GM23338 (cell line): ENCODE measurements at regions not wholly inside any gene's neighbourhood (a gene's known extent, or its start where the extent isn't known, plus 50 kb on each side); places are given as distances from the start of the nearest gene placed in this dataset.

Experiments used
- TF ChIP-seq, protein P1 (sequence below), 2 experiments: fragments of 200-600 bp in 1 of 2; sonication (generic) in 1 of 2; conservative IDR thresholded peaks; 2 replicates each; pipeline versions ENCODE4 v1.5.1 to v1.6.1; 2016 to 2017; ENCODE audit warnings: antibody characterized with exemption in 2 of 2, low read depth in 2 of 2, mild to moderate bottlenecking in 2 of 2, moderate library complexity in 1 of 2
- TF ChIP-seq, protein P2 (sequence below): IDR thresholded peaks from one replicate; pipeline ENCODE4 v1.6.1; 2018; ENCODE audit warnings: antibody characterized with exemption; ENCODE audit not compliant: unreplicated experiment

DNA sequence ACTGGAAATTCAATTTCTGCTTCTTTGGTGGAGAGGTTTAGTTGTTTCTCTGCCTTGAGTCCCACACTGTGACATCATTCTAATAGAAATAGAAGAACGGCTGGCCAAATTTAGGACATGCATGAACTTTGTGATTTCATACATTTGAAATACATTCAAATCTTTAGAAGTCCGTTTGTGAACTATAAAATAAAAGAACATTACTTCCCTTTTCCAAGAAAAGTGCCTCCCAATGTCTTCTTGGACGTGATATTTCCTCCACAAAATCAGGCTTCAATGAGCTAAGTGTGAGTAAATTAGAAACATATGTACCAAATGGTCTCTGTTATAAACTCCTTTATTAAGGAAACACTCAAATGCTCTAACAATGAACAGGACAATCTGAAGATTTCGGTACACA is 314.5 kb upstream of the AKR1E2 start:
- TF ChIP-seq, protein P1, sequence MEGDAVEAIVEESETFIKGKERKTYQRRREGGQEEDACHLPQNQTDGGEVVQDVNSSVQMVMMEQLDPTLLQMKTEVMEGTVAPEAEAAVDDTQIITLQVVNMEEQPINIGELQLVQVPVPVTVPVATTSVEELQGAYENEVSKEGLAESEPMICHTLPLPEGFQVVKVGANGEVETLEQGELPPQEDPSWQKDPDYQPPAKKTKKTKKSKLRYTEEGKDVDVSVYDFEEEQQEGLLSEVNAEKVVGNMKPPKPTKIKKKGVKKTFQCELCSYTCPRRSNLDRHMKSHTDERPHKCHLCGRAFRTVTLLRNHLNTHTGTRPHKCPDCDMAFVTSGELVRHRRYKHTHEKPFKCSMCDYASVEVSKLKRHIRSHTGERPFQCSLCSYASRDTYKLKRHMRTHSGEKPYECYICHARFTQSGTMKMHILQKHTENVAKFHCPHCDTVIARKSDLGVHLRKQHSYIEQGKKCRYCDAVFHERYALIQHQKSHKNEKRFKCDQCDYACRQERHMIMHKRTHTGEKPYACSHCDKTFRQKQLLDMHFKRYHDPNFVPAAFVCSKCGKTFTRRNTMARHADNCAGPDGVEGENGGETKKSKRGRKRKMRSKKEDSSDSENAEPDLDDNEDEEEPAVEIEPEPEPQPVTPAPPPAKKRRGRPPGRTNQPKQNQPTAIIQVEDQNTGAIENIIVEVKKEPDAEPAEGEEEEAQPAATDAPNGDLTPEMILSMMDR (conservative IDR thresholded peaks at IDR 0.05; ENCODE audit: low read depth in 2 of 2), result no peak
- TF ChIP-seq, protein P2, sequence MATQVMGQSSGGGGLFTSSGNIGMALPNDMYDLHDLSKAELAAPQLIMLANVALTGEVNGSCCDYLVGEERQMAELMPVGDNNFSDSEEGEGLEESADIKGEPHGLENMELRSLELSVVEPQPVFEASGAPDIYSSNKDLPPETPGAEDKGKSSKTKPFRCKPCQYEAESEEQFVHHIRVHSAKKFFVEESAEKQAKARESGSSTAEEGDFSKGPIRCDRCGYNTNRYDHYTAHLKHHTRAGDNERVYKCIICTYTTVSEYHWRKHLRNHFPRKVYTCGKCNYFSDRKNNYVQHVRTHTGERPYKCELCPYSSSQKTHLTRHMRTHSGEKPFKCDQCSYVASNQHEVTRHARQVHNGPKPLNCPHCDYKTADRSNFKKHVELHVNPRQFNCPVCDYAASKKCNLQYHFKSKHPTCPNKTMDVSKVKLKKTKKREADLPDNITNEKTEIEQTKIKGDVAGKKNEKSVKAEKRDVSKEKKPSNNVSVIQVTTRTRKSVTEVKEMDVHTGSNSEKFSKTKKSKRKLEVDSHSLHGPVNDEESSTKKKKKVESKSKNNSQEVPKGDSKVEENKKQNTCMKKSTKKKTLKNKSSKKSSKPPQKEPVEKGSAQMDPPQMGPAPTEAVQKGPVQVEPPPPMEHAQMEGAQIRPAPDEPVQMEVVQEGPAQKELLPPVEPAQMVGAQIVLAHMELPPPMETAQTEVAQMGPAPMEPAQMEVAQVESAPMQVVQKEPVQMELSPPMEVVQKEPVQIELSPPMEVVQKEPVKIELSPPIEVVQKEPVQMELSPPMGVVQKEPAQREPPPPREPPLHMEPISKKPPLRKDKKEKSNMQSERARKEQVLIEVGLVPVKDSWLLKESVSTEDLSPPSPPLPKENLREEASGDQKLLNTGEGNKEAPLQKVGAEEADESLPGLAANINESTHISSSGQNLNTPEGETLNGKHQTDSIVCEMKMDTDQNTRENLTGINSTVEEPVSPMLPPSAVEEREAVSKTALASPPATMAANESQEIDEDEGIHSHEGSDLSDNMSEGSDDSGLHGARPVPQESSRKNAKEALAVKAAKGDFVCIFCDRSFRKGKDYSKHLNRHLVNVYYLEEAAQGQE, result no peak
